ENCODE measurements at regions not wholly inside any gene's neighbourhood (a gene's known extent, or its start where the extent isn't known, plus 50 kb on each side); places are given as distances from the start of the nearest gene placed in this dataset.

DNA sequence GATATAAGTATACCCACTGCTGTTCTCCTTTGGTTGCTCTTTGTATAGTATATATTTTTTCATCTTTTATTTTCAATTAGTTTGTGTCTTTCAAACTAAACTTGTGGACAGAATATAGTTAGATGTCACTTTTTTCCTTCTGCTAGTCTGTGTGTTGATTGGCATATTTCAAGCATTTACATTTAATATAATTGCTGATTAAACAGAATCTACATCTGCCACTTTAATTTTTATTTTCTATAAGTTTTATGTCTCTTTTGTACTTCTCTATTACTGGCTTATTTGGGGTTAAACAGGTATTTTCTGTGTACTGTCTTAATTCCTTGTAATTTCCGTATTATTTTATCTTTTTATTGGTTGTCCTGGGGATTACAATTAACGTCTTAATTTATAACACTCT, 74.4 kb upstream of the CHODL start:
- no peak for TF ChIP-seq POLR2A (IDR thresholded peaks at IDR 0.05; ENCODE audit: low read depth, low read length)
- TF ChIP-seq, protein P1, sequence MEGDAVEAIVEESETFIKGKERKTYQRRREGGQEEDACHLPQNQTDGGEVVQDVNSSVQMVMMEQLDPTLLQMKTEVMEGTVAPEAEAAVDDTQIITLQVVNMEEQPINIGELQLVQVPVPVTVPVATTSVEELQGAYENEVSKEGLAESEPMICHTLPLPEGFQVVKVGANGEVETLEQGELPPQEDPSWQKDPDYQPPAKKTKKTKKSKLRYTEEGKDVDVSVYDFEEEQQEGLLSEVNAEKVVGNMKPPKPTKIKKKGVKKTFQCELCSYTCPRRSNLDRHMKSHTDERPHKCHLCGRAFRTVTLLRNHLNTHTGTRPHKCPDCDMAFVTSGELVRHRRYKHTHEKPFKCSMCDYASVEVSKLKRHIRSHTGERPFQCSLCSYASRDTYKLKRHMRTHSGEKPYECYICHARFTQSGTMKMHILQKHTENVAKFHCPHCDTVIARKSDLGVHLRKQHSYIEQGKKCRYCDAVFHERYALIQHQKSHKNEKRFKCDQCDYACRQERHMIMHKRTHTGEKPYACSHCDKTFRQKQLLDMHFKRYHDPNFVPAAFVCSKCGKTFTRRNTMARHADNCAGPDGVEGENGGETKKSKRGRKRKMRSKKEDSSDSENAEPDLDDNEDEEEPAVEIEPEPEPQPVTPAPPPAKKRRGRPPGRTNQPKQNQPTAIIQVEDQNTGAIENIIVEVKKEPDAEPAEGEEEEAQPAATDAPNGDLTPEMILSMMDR (IDR thresholded peaks at IDR 0.05; ENCODE audit: extremely low read depth in 1 of 2, insufficient read depth in 1 of 2, low read depth in 1 of 2, low read length in 2 of 2), result no peak
- TF ChIP-seq POLR2AphosphoS5 (IDR thresholded peaks at IDR 0.05; ENCODE audit: insufficient read depth, low read depth, low read length), result no peak
- no peak for TF ChIP-seq EZH2 (IDR thresholded peaks at IDR 0.05; ENCODE audit: borderline replicate concordance, low read depth, low read length, severe bottlenecking)
- TF ChIP-seq, protein P2, sequence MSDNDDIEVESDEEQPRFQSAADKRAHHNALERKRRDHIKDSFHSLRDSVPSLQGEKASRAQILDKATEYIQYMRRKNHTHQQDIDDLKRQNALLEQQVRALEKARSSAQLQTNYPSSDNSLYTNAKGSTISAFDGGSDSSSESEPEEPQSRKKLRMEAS (IDR thresholded peaks at IDR 0.05; ENCODE audit: insufficient read depth, insufficient read length), result no peak
- no peak for TF ChIP-seq FOS (IDR thresholded peaks at IDR 0.05; ENCODE audit: borderline replicate concordance, insufficient read depth, low read length)

Data from endothelial cell of umbilical vein (primary cell).